SK-N-MC (cell line): ENCODE measurements at regions not wholly inside any gene's neighbourhood (a gene's known extent, or its start where the extent isn't known, plus 50 kb on each side); places are given as distances from the start of the nearest gene placed in this dataset.

ENCODE experiments used
- EZH2 ChIP-seq: fragments of 200-600 bp; sonication (generic); IDR thresholded peaks from one replicate; pipeline ENCODE4 v1.6.1; 2017; ENCODE audit warnings: antibody characterized with exemption
- POLR2AphosphoS5 ChIP-seq: IDR thresholded peaks from 2 replicates; pipeline ENCODE4 v1.6.1; 2012; ENCODE audit warnings: mild to moderate bottlenecking, low read depth, low read length, borderline replicate concordance

- TF ChIP-seq EZH2, result no peak
- no peak for TF ChIP-seq POLR2AphosphoS5
Observed at GRCh38 chr2:3040066-3040428, 337.6 kb downstream of the EIPR1 start.
